SW480 (cell line): ENCODE measurements at regions not wholly inside any gene's neighbourhood (a gene's known extent, or its start where the extent isn't known, plus 50 kb on each side); places are given as distances from the start of the nearest gene placed in this dataset.

ENCODE experiments used
- DNase-seq: peaks from one replicate; pipeline ENCODE4 v3.0.0-alpha.2; 2016; ENCODE audit warnings: low spot score

DNA sequence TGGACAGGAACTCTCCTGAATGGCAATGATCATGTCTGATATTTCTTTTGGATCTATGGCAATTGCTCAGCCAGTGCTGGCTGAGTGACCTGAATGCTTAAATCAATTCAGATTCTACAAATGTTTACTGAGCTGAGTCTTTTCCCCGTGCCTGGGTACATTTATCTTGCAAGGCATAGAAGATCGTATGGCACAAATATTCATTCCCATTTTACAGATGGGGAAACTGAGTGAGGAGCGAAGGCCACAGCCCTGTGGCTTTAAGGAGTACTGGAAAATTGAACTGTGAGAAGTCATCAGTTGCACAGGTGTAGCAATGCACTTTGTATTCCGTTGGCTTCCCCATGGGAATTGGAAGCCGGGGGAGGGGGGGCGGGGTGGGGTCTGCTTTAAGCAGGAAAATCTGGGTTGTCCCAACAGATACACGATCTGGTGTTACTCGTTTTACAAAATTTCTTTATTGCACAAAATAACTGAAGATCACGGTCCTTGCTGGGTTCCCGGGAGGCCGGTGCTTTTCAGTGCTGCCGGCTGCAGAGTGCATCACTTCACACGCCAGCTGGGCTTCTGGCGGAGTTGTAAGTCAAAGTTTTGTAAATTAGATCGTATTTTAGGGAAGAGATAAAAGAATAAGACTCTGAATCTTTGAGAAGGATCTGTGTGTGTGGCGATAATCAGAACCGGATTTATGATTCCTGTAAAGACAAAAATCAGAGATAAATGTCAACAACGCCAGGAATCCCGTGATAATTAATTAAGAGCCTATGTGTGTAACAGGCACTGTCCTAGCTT, 75.0 kb upstream of the MAP1LC3B2 start:
- DNase-seq: no peak

DNA sequence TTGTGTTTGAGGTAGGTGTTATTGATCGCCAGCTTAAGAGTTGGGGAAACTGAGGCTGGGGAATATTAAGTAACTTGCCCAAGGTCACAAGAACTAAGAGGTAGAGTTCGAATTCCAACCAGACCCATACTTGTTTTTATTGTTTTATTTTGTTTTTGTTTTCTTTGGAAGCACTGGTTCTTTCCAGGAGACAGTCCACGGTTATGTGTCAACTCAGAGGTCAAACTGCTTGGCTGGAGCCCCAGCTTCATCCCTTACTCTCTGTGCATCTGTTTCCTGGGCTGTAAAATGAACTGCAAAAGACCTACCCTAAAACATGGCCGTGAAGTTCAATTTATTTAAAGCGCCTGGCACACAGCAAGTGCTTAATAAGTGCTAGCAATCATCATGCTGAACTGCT, 74.4 kb upstream of the MAP1LC3B2 start:
- DNase-seq: no peak

DNA sequence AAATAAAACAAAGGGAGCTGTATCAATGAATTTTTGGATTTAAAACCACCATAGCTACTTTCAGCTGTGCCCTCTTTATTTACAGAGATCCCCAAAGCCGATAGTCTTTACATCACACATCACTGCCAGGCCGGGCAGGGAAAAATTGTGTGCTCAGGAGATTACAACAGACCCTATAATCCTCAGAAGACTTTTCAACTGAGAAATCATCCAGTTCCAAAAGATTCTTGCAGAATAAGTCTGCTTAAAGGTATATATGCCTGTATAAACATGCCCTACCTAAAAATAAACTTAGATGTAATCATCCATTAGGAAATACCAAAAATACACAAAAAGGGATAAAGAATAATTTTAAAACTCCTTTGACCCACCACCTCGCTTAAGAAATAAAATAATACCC, 70.1 kb upstream of the MAP1LC3B2 start:
- no peak for DNase-seq

DNA sequence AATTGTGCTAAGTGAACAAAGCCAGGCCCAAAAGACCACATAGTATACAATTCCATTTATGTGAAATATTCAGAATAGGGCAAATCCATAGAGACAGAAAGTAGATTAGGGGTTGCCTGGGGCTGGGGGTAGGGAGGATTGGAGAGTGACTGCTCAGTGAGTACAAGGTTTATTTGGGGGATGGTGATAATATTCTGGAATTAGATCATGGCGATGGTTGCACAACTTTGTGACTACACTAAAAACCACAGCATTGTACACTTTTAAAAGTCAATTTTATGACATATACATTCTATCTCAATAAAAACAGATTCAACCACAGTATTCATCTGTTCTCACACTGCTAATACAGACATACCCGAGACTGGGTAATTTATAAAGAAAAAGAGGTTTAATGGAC, 68.7 kb upstream of the MAP1LC3B2 start:
- DNase-seq: no peak

DNA sequence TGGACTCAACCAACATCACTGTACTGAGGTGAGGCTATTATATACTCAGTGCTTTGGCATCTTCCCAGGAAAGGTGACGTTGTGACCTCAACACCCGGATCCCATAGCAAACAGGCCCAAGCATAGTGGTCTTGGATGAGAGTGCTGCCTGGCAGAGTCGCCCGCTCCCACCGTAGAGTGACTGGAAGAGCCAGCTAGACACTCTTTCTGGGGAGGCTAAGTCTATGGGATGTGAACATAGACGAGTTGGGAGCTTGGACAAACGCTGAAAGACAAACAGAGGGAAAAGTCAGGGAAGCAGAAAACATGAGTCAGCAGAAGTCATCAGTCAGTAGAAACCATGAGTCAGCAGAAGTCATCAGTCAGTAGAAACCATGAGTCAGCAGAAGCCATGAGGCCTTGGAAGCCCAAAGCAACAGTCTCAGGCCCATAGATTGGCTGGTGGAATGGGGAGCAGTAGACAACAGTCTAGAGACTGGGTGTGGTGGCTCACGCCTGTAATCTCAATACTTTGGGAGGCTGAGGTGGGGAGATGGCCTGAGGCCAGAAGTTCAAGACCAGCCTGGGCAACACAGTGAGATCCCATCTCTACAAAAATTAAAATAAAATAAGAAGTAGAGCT, 66.4 kb upstream of the MAP1LC3B2 start:
- peak; percentile 37 for DNase-seq

DNA sequence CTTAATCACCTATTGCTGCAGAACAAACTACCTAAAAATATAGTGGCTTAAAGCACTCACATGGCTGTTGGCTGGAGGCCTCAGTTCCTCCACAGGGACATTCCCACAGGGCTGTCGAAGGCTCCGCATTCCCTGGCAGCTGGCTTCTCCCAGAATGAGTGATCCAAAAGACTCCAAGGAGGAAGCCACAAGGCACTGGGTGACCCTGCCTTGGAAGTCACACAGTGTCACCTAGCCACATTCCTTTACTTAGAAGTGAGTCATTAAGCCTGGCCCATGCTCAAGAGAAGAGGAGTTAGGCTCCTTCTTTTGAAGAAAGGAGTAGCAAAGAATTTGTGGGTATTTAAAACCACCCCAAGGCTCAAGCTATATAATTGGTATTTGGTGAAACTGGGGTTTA, 63.9 kb upstream of the MAP1LC3B2 start:
- peak; percentile 82 for DNase-seq

DNA sequence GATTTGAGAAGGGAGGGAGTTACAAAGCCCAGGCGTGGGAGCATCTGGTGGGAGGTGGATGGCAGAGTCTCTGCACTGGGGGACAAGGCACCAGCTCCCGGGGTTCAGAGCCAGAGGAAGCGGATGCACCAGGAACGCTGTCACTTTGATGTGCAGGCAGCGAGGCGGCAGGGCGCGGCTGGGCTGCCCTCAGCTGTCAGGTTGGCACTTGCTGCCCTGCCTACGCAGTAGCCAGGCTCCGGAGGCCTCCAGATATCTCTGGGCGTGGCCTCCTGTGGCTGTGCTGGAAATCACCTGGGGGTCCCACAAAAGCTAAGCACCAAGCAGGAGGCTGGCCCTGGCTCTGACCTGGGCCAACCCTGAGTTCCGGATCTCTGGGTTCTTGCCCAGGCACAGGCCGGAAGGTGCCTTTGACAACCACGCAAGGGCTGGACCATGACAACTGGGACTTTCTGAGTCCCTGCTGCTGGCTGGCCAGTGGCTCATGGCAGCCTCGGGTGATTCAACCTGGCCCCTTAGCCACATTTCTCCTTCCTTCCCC, 62.1 kb upstream of the MAP1LC3B2 start:
- DNase-seq: peak; percentile 86

DNA sequence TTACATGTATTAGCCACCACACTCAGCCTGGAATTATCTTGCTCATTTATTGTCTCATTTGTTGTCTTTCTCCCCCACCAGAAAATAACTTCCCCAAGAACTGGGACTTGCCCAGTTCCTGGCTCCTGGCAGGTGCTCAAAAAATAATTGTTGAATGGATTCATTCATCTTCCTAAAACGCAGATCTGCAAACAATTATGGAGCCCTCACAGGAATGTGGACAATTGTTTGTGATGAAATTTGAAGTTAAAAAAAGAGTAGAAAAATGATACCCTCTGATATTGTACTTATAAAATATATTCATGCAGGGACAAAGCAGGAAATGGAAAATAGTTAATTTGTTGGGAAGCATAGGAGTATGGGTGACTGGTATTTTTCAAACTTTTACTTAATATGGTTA, 60.7 kb upstream of the MAP1LC3B2 start:
- DNase-seq: no peak

DNA sequence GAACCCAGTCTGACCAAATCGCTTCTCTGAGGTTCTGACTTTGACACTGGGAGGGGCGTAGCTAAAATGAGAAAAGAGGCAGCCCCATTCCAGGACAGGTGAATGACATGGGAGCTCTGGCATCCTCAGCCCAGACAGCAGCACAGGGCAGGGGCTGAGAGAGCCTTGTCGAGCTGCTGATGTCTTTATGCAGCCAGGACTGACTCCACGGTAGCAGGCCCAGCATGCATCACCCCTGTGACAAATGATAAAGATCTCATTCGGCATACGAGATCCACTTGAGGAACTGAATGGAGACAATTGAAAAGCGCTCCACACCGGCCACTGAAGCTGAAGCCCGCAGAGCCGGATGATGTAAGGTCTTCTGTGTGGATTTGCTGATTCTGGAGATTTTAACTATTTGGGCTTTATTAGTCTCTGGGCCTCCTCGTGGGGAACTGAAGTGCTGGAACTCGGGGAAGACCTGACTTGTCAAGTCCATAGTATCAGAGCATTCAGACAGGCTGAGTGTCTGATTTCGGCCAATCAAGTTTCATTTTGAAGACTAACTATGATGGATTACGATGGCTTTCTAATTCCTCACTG, 56.9 kb upstream of the MAP1LC3B2 start:
- DNase-seq: no peak

DNA sequence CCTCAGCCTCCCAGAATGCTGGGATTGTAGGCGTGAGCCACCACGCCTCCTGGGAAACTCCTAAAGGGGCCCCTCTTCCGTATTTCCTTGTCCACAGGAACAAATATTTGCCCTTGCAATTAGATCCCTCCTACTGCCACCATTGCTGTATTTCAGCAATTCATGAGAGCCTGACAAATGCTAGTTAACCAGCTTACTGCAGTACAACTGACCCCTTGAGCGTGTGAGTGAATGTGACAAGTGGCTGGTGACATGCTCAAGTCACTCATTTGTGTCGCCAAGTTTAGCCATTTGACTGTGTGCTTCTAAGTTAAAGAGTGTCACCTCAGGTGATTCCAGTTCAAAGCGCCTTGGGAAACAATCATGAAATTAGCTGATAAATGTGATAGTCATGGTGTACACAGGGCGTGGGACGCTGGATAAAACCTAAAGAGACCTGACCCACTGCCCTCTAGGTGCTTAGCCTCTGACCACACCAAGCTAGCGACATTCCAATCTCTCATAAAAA, 56.1 kb upstream of the MAP1LC3B2 start:
- DNase-seq: peak; percentile 83

DNA sequence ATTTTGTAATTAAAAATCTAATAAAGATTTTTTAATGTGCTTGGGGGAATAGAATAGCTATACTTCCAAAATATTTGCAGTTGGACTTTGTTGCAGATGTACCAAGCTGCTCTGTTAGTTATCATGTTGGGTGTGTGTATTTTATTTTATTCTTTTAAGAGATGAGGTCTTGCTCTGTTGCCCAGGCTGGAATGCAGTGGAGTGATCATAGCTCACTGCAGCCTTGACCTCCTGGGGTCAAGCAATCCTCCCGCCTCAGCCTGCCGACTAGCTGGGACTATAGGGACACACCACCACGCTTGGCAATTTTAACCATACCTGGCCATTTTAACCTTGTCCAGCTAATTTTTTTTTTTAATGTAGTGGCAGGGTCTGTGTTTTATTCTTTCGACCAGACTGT, 54.7 kb upstream of the MAP1LC3B2 start:
- no peak for DNase-seq

DNA sequence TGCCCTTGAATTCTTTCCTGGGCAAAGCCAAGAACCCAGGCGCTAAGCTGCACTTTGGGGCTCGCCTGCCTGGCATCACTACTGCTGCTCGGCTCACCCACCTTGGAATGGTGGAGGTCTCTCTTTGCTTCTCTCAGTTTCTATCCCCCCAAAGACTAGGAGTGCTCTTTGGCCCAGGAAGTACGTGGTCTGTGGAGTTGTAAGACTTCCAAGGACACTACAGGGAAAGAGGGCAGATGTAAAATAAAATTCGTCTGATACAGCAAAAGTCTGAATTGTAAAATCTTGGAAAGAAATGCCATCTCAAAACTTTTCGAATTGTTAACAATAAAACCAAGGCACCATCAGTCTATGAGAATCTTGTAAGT, 52.5 kb upstream of the MAP1LC3B2 start:
- DNase-seq: no peak

DNA sequence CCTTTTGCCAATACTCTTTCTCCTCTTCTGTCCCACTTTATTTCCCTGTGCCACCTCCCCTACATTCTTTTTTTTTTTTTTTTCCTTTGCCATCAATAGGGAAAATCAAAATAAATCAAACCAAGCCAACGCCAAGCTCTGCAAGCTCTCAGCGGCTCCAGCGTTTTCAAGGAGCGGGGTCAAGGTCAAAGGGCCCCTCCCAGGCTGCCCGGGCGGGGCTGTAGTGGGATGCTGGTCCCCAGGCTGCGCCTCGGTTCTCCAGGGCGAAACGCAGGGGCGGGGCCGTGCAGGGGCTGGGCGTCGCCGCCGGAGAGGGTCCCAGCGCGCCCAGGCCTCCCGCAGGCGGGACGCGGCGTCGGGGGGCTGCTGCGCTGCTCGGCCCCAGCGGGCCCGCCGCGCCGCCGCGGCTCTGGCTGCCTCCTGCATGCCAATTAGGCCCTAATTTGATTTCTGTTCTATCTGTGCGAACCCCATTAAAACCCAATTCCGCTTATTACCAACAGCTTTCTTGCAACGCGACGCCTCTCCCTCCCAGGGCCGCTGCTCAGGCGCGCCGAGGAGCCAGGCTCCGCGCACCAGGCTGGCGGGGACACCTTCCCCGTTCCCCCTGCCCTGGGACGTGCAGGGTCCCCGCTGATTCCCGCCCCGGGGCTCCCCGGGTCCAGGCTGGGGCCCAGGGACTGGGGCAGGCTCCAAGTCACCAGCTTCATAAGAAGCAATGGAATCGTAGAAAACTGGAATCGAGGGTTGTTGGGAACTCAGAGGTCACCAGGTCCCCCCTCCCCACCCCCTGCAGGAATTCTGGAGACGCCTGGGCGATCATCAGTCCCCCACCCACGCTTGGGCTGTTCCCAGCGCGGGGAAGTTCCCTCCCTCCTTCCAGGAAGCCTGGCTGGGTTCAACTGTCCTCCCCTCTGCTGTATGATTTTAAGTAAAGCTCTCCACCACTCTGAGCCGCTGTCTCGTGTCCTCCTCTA, 50.7 kb upstream of the MAP1LC3B2 start:
- no peak for DNase-seq
